ENCODE measurements at regions not wholly inside any gene's neighbourhood (a gene's known extent, or its start where the extent isn't known, plus 50 kb on each side); places are given as distances from the start of the nearest gene placed in this dataset.

DNA sequence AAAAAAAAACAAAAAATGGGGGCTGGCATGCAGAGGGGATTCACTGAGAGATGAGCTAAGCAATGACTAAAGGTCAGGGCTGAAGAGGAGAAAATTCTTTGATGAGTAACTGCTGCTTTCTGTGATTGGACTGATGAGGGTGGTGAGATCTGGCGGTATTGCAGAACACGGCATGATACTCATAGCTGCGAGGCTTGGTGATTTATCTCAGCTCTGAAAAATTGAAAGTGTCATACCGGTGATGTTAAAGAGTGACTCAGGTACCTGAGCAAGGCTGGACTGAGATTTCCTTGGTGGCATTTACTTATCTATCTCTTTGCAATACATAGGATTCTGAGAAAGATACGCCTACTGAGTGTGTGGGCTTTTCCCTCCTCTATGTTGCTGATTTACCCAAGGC, 204.1 kb upstream of the DDX53 start:
- no peak for DNase-seq (ENCODE audit: low spot score)
- TF ChIP-seq, protein P1, sequence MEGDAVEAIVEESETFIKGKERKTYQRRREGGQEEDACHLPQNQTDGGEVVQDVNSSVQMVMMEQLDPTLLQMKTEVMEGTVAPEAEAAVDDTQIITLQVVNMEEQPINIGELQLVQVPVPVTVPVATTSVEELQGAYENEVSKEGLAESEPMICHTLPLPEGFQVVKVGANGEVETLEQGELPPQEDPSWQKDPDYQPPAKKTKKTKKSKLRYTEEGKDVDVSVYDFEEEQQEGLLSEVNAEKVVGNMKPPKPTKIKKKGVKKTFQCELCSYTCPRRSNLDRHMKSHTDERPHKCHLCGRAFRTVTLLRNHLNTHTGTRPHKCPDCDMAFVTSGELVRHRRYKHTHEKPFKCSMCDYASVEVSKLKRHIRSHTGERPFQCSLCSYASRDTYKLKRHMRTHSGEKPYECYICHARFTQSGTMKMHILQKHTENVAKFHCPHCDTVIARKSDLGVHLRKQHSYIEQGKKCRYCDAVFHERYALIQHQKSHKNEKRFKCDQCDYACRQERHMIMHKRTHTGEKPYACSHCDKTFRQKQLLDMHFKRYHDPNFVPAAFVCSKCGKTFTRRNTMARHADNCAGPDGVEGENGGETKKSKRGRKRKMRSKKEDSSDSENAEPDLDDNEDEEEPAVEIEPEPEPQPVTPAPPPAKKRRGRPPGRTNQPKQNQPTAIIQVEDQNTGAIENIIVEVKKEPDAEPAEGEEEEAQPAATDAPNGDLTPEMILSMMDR (IDR thresholded peaks at IDR 0.05; ENCODE audit: extremely low read depth, insufficient read depth, missing control alignments) = no peak
- in situ Hi-C loops (cut with MboI; ENCODE audit: low pct_unique_long_range_greater_than_20kb, low sequenced_read_pairs, unreplicated experiment) = no loop called here

DNA sequence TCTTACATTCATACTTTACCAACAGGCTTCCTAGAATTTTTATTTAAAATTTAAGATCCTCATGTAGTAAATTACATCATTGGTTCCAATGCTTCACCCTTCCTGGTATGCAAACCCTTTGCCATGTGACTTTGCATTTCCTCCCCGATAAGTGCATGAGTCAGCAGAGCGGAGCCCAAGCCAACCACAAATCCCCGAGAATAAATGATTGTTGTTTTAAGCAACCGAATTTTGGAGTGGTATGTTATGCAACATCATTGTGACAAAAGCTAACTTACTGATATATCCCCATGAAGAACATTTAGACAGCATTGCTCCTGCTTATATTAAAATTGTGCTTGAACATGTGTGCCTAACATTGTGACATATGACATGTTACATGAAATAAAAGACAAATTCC, 199.4 kb upstream of the DDX53 start:
- DNase-seq (ENCODE audit: low spot score) = no peak
- TF ChIP-seq, protein P1 (IDR thresholded peaks at IDR 0.05; ENCODE audit: extremely low read depth, insufficient read depth, missing control alignments) = no peak
- in situ Hi-C loops (cut with MboI; ENCODE audit: low pct_unique_long_range_greater_than_20kb, low sequenced_read_pairs, unreplicated experiment) = no loop called here

DNA sequence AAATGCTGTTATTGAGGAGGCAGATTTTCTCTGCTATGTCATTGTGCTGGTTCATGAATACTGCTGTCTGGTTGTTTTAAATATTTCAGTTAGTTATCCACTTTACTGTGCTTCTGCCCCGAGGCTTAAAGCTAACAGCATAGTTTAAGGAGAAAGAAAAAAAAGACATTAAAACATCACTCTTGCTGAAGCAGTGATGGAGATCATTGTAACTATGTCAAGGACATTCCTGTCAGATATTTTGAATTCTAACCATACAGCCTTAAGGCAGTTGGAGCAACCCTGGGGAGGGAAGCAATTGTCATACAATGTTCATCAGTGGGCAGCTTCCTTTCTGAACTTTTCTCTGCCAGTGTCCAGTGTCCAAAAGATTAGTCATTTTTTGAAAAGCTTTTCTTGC, 199.0 kb upstream of the DDX53 start:
- no peak for DNase-seq (ENCODE audit: low spot score)
- TF ChIP-seq, protein P1 (IDR thresholded peaks at IDR 0.05; ENCODE audit: extremely low read depth, insufficient read depth, missing control alignments) = no peak
- in situ Hi-C loops (cut with MboI; ENCODE audit: low pct_unique_long_range_greater_than_20kb, low sequenced_read_pairs, unreplicated experiment) = no loop called here

DNA sequence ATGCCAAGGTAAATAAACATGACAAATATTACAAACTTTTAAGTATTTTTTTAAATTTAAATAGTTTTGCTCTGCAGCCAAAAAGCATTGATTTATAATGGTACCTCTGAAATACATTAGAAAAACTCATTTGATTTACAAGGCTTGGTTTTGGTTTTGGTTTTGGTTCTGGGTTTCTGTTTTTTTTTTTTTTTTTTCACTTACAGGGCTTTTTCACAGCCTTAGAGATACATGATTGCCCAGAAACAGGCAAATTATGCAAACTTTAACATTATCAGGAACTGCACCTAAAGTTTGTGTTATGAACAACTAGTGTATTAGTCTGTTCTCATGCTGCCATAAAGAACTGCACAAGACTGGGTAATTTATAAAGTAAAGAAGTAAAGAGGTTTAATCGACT, 196.4 kb upstream of the DDX53 start:
- TF ChIP-seq, protein P1 (IDR thresholded peaks at IDR 0.05; ENCODE audit: extremely low read depth, insufficient read depth, missing control alignments) = no peak
- DNase-seq (ENCODE audit: low spot score) = no peak
- in situ Hi-C loops (cut with MboI; ENCODE audit: low pct_unique_long_range_greater_than_20kb, low sequenced_read_pairs, unreplicated experiment) = no loop called here

DNA sequence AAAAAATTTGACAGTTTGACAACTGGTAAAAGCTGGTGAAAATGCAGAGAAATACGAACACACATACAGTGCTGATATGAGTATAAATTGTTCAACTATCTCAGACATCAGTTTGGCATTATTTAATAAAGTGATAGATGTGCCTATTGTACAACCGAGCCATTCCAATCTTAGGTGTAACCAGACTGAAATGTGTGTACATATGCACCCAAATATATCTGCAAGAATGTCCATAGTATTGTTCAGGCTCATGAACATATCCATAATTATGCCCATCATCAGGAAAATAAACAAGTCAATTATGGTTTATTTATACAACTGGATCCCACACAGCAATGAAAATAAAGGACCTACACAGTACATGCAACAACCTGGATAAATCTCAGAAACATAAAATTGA, 188.9 kb upstream of the DDX53 start:
- TF ChIP-seq, protein P1 (IDR thresholded peaks at IDR 0.05; ENCODE audit: extremely low read depth, insufficient read depth, missing control alignments) = no peak
- in situ Hi-C loops (cut with MboI; ENCODE audit: low pct_unique_long_range_greater_than_20kb, low sequenced_read_pairs, unreplicated experiment) = no loop called here
- no peak for DNase-seq (ENCODE audit: low spot score)

DNA sequence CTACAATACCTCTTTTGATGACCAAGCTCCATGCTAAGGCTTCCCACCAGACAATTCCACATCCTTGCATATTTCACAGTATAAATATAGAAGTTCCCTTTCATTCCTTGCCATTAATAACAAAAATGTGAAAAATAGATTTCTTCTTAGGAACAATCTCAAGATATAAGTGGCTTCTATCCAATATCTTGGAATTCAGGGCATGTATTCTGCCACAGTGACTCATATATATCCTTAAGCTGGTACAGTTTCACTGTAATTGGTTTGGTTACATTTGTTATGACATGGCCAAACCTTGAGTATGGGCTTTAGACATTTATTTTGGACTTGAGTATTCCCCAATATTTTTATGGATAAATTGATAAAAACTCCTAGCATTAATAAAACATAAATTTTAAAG, 181.7 kb upstream of the DDX53 start:
- no peak for DNase-seq (ENCODE audit: low spot score)
- in situ Hi-C loops (cut with MboI; ENCODE audit: low pct_unique_long_range_greater_than_20kb, low sequenced_read_pairs, unreplicated experiment) = no loop called here
- TF ChIP-seq, protein P1 (IDR thresholded peaks at IDR 0.05; ENCODE audit: extremely low read depth, insufficient read depth, missing control alignments) = no peak

DNA sequence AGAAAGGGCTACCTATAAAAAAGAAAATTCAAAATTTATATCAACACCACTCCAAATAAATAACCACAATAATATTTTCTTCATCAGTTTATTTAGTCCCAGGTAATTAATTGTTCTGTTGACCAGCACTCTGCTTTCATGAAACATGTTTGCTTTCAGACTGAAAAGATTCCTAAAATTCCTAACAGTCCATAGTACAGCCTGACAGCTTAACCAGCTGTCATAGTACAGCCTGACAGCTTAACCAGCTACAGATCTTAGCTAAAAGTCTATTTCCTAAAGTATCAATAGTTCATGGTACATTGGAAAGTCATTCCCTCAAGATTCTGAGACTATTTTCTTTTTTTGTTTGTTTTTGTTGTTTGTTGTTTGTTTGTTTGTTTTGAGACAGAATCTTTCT, 144.1 kb upstream of the DDX53 start:
- in situ Hi-C loops (cut with MboI; ENCODE audit: low pct_unique_long_range_greater_than_20kb, low sequenced_read_pairs, unreplicated experiment) = no loop called here
- TF ChIP-seq, protein P1 (IDR thresholded peaks at IDR 0.05; ENCODE audit: extremely low read depth, insufficient read depth, missing control alignments) = no peak
- DNase-seq (ENCODE audit: low spot score) = no peak

Data from GM13977 (cell line).